AG10803 (cell line): ENCODE measurements at regions not wholly inside any gene's neighbourhood (a gene's known extent, or its start where the extent isn't known, plus 50 kb on each side); places are given as distances from the start of the nearest gene placed in this dataset.

Experiments
- DNase-seq: peaks from one replicate; pipeline ENCODE4 v3.0.0; 2010; ENCODE audit warnings: low read depth
- H3K4me3 ChIP-seq: 2 replicates; pipeline ENCODE4 v1.5.1; 2011; ENCODE audit warnings: mild to moderate bottlenecking, low read length, control low read depth
- CTCF ChIP-seq: conservative IDR thresholded peaks from 2 replicates; pipeline ENCODE4 v1.5.1; 2011; ENCODE audit warnings: mild to moderate bottlenecking, low read length, control low read depth, inconsistent platforms

GRCh38 chr7:46957195-46957594 is 624.7 kb downstream of the TNS3 start:
- TF ChIP-seq CTCF, result no peak
- no peak for DNase-seq
- no peak overlapping the region for H3K4me3 ChIP-seq

- TF ChIP-seq CTCF, result no peak
- peak; percentile 80 for DNase-seq
- H3K4me3 ChIP-seq, result no peak overlapping the region
Observed at GRCh38 chr7:46955531-46955930, 626.4 kb downstream of the TNS3 start.

- no peak for DNase-seq
- no peak overlapping the region for H3K4me3 ChIP-seq
- no peak for TF ChIP-seq CTCF
Observed at GRCh38 chr7:46954181-46954580, 627.7 kb downstream of the TNS3 start.

- no peak for DNase-seq
- no peak overlapping the region for H3K4me3 ChIP-seq
- no peak for TF ChIP-seq CTCF
Observed at GRCh38 chr7:46953008-46953407, 628.9 kb downstream of the TNS3 start.

- DNase-seq, result no peak
- H3K4me3 ChIP-seq, result no peak overlapping the region
- TF ChIP-seq CTCF, result no peak
Observed at GRCh38 chr7:46949270-46949931, 632.5 kb downstream of the TNS3 start.

- no peak for DNase-seq
- no peak overlapping the region for H3K4me3 ChIP-seq
- no peak for TF ChIP-seq CTCF
Observed at GRCh38 chr7:46948716-46949115, 633.2 kb downstream of the TNS3 start.

GRCh38 chr7:46945328-46945727 is 636.6 kb downstream of the TNS3 start:
- DNase-seq, result peak; percentile 82

More at GRCh38 chr7:46945328-46945727, 636.6 kb downstream of the TNS3 start:
- no peak overlapping the region for H3K4me3 ChIP-seq
- no peak for TF ChIP-seq CTCF
